ENCODE measurements at regions not wholly inside any gene's neighbourhood (a gene's known extent, or its start where the extent isn't known, plus 50 kb on each side); places are given as distances from the start of the nearest gene placed in this dataset.

DNA sequence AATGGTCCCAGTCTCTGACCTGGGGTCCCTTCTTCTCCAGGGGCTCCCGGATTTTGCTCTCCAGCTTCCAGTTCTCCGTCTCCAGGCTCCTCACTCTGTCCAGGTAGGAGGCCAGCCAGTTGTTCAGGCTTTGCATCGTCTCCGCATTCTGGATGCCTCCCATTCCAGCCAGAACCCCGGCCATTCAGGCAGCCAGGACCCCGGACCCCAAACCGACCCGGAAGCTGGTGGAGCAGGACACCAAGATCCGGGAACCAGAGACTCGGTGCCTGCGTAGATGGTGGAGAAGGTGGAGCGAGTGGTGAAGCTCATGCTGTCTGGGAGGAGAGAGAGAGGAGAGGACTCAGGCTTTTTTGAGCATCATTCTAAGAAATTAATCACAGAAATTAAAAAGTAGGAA, 572.4 kb upstream of the NCAM2 start:
- H3K4me3 Mint-ChIP-seq = no peak overlapping the region
- ChIA-PET CTCF (no interaction called here), POLR2A (no interaction called here)
- ATAC-seq (no peak), DNase-seq (no peak)
- Histone ChIP-seq H3K4me3 (ENCODE audit: low read length) (no peak overlapping the region), H3K4me1 (ENCODE audit: control insufficient read depth in 2 of 2, insufficient read depth in 2 of 2, low read length in 2 of 2) (no peaks in the 10 kb centered on the region), H3K27me3 (ENCODE audit: control insufficient read depth in 2 of 2, insufficient read depth in 2 of 2, low read length in 2 of 2) (no peaks in the 10 kb centered on the region), H3K27ac (ENCODE audit: low read depth, low read length) (no peak overlapping the region), H3K9me3 (ENCODE audit: control insufficient read depth in 2 of 3, low read length in 3 of 3) (no peaks in the 10 kb centered on the region), H3K36me3 (ENCODE audit: control insufficient read depth in 2 of 3, insufficient read depth in 3 of 3, low read length in 3 of 3) (no peaks in the 10 kb centered on the region)
- no peaks in the 10 kb centered on the region for H3K4me1 Mint-ChIP-seq
- H3K27ac Mint-ChIP-seq = no peak overlapping the region
- no peaks in the 10 kb centered on the region for H3K27me3 Mint-ChIP-seq
- peaks cover 0 to 28% (median 10%) of the 10 kb centered on the region in 11 donors for H3K9me3 Mint-ChIP-seq
- intact Hi-C loops (cut with micrococcal nuclease) = no loop called here
- H3K36me3 Mint-ChIP-seq = peaks cover 0 to 5% (median 0%) of the 10 kb centered on the region in 5 donors

DNA sequence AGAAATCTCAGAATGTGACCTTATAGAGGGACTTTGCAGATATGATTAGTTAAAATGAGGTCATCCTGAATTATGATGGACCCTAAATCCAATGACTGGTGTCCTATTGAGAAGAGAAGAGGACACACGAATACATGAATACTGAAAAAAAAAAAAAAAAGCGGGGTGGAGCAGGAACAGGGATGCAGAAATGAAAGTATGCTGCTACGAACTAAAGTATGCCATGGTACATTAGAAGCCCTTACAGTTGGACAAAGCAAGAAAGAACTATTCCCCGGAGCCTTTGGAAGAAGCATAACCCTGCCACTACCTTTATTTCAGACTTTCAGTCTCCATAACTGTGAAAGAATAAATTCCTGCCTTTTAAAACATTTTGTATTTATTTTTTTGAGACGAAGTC, 557.9 kb upstream of the NCAM2 start:
- no peak overlapping the region for H3K27ac ChIP-seq (ENCODE audit: low read depth, low read length)
- Mint-ChIP-seq H3K9me3 (peaks cover 0 to 28% (median 18%) of the 10 kb centered on the region in 11 donors), H3K27me3 (no peaks in the 10 kb centered on the region), H3K4me1 (no peaks in the 10 kb centered on the region), H3K4me3 (no peak overlapping the region), H3K36me3 (peaks cover 0 to 4% (median 0%) of the 10 kb centered on the region in 5 donors), H3K27ac (no peak overlapping the region)
- no peak for DNase-seq
- intact Hi-C loops (cut with micrococcal nuclease) = no loop called here
- ATAC-seq = no peak
- no peaks in the 10 kb centered on the region for H3K9me3 ChIP-seq (ENCODE audit: control insufficient read depth in 2 of 3, low read length in 3 of 3)
- H3K4me3 ChIP-seq (ENCODE audit: low read length) = no peak overlapping the region
- H3K27me3 ChIP-seq (ENCODE audit: control insufficient read depth in 2 of 2, insufficient read depth in 2 of 2, low read length in 2 of 2) = no peaks in the 10 kb centered on the region
- POLR2A ChIA-PET = no interaction called here
- CTCF ChIA-PET = no interaction called here
- H3K36me3 ChIP-seq (ENCODE audit: control insufficient read depth in 2 of 3, insufficient read depth in 3 of 3, low read length in 3 of 3) = no peaks in the 10 kb centered on the region
- H3K4me1 ChIP-seq (ENCODE audit: control insufficient read depth in 2 of 2, insufficient read depth in 2 of 2, low read length in 2 of 2) = no peaks in the 10 kb centered on the region

DNA sequence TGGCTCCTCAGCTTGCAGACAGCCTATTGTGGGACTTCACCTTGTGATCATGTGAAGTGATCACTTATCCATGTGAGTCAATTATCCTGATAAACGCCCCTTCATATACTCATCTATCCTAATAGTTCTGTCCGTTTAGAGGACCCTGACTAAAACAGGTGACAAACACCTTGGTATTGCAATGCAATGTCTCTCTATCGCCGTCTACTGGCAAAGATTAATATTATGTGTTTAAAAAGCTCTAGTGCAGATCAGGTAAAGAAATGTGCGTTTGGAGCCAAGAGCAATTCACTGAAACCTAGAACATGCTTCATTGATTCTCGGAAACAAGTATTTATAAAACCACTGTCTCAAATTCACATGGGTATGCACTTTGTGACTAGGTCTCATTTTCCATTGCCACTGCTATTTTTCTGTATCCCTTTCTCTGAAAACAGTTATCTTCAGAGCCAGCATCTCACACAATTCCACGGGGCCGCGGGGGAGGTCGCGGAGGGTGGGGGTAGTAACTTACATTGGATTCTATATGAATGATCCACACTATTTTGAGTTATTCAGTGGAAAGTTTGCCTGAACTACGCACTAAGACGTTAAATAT, 554.6 kb upstream of the NCAM2 start:
- Mint-ChIP-seq H3K36me3 (peaks cover 0 to 4% (median 0%) of the 10 kb centered on the region in 5 donors), H3K9me3 (peaks cover 0 to 21% (median 9%) of the 10 kb centered on the region in 11 donors), H3K27ac (peak overlapping the region in 1 of 9 donors; percentile 55), H3K4me1 (no peaks in the 10 kb centered on the region), H3K4me3 (no peak overlapping the region), H3K27me3 (no peaks in the 10 kb centered on the region)
- no peaks in the 10 kb centered on the region for H3K4me1 ChIP-seq (ENCODE audit: control insufficient read depth in 2 of 2, insufficient read depth in 2 of 2, low read length in 2 of 2)
- no peaks in the 10 kb centered on the region for H3K27me3 ChIP-seq (ENCODE audit: control insufficient read depth in 2 of 2, insufficient read depth in 2 of 2, low read length in 2 of 2)
- no peak overlapping the region for H3K4me3 ChIP-seq (ENCODE audit: low read length)
- H3K36me3 ChIP-seq (ENCODE audit: control insufficient read depth in 2 of 3, insufficient read depth in 3 of 3, low read length in 3 of 3) = no peaks in the 10 kb centered on the region
- intact Hi-C loops (cut with micrococcal nuclease) = no loop called here
- ChIA-PET POLR2A (no interaction called here), CTCF (no interaction called here)
- no peak overlapping the region for H3K27ac ChIP-seq (ENCODE audit: low read depth, low read length)
- no peak for ATAC-seq
- no peak for DNase-seq
- H3K9me3 ChIP-seq (ENCODE audit: control insufficient read depth in 2 of 3, low read length in 3 of 3) = no peaks in the 10 kb centered on the region

DNA sequence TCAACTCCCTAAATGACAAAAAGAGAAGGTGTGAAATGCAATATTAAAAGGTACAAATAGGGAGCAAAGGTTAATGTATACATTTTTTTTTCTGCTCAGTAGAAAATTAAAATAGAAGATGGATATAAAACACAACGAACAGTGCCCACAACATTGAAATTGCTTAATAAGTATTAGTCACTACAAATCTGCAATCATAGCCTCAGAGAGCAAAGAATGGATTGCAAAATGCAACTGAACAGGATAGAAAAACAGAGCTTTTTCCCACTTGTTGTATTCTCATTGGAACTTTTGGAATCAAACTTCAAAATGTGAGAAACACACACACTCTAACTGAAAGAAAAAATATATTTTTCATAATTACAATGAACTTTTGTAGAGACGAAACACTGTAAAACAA, 552.2 kb upstream of the NCAM2 start:
- H3K27ac ChIP-seq (ENCODE audit: low read depth, low read length) = no peak overlapping the region
- no peaks in the 10 kb centered on the region for H3K27me3 Mint-ChIP-seq
- ChIA-PET CTCF (no interaction called here), POLR2A (no interaction called here)
- H3K36me3 Mint-ChIP-seq = peaks cover 0 to 4% (median 0%) of the 10 kb centered on the region in 5 donors
- no peaks in the 10 kb centered on the region for H3K9me3 ChIP-seq (ENCODE audit: control insufficient read depth in 2 of 3, low read length in 3 of 3)
- DNase-seq (no peak), ATAC-seq (no peak)
- peaks cover 0 to 17% (median 9%) of the 10 kb centered on the region in 11 donors for H3K9me3 Mint-ChIP-seq
- no peaks in the 10 kb centered on the region for H3K36me3 ChIP-seq (ENCODE audit: control insufficient read depth in 2 of 3, insufficient read depth in 3 of 3, low read length in 3 of 3)
- intact Hi-C loops (cut with micrococcal nuclease) = no loop called here
- H3K4me1 ChIP-seq (ENCODE audit: control insufficient read depth in 2 of 2, insufficient read depth in 2 of 2, low read length in 2 of 2) = no peaks in the 10 kb centered on the region
- H3K4me3 ChIP-seq (ENCODE audit: low read length) = no peak overlapping the region
- no peaks in the 10 kb centered on the region for H3K4me1 Mint-ChIP-seq
- no peak overlapping the region for H3K4me3 Mint-ChIP-seq
- H3K27ac Mint-ChIP-seq = no peak overlapping the region
- no peaks in the 10 kb centered on the region for H3K27me3 ChIP-seq (ENCODE audit: control insufficient read depth in 2 of 2, insufficient read depth in 2 of 2, low read length in 2 of 2)

DNA sequence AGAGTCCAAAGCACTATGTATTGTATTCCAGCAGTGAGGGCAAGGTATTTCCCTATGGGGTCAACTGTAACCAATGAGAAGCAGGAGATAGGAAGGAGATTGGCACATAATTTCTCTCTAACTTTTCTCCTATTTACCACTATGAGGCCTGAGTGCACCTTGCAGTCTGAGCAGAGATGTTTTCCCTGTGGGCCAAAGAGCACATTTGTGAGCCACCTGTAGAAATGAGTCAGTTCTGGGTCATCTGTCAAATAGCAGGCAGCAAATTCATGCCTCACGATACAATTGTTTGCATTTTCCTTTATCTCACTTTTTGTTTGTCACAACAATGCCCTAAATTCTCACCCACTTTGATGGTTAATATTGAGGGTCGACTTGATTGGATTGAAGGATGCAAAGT, 547.2 kb upstream of the NCAM2 start:
- Histone ChIP-seq H3K4me3 (ENCODE audit: low read length) (no peak overlapping the region), H3K27me3 (ENCODE audit: control insufficient read depth in 2 of 2, insufficient read depth in 2 of 2, low read length in 2 of 2) (no peaks in the 10 kb centered on the region), H3K4me1 (ENCODE audit: control insufficient read depth in 2 of 2, insufficient read depth in 2 of 2, low read length in 2 of 2) (no peaks in the 10 kb centered on the region), H3K36me3 (ENCODE audit: control insufficient read depth in 2 of 3, insufficient read depth in 3 of 3, low read length in 3 of 3) (no peaks in the 10 kb centered on the region), H3K9me3 (ENCODE audit: control insufficient read depth in 2 of 3, low read length in 3 of 3) (no peaks in the 10 kb centered on the region), H3K27ac (ENCODE audit: low read depth, low read length) (no peak overlapping the region)
- no peak for ATAC-seq
- intact Hi-C loops (cut with micrococcal nuclease) = no loop called here
- H3K4me1 Mint-ChIP-seq = no peaks in the 10 kb centered on the region
- ChIA-PET CTCF (no interaction called here), POLR2A (no interaction called here)
- no peak overlapping the region for H3K27ac Mint-ChIP-seq
- H3K4me3 Mint-ChIP-seq = no peak overlapping the region
- H3K9me3 Mint-ChIP-seq = peaks cover 0 to 5% (median 0%) of the 10 kb centered on the region in 11 donors
- H3K36me3 Mint-ChIP-seq = no peaks in the 10 kb centered on the region
- no peaks in the 10 kb centered on the region for H3K27me3 Mint-ChIP-seq
- DNase-seq = no peak

DNA sequence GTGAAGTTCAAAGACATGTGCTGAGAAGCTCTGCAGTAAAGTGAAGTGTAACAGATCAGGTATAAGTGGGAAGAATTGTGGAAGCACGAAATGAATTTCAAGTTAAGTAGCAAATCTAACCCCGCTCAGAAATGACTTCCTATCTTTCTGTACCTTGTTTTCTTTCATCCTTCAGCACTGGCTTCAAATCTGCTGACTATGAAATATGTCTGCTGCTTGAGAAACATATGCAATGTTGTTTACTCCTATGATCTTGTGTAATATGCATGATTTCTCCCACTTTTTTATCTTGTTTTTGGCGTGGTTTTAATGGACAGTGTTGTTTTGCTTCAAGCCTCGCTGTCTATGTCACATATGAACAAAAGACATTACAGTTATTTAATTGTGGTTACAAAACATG, 545.3 kb upstream of the NCAM2 start:
- H3K9me3 Mint-ChIP-seq = peaks cover 0 to 5% (median 0%) of the 10 kb centered on the region in 11 donors
- intact Hi-C loops (cut with micrococcal nuclease) = no loop called here
- ChIA-PET CTCF (no interaction called here), POLR2A (no interaction called here)
- Histone ChIP-seq H3K27me3 (ENCODE audit: control insufficient read depth in 2 of 2, insufficient read depth in 2 of 2, low read length in 2 of 2) (no peaks in the 10 kb centered on the region), H3K4me1 (ENCODE audit: control insufficient read depth in 2 of 2, insufficient read depth in 2 of 2, low read length in 2 of 2) (no peaks in the 10 kb centered on the region), H3K9me3 (ENCODE audit: control insufficient read depth in 2 of 3, low read length in 3 of 3) (no peaks in the 10 kb centered on the region), H3K36me3 (ENCODE audit: control insufficient read depth in 2 of 3, insufficient read depth in 3 of 3, low read length in 3 of 3) (no peaks in the 10 kb centered on the region), H3K27ac (ENCODE audit: low read depth, low read length) (no peak overlapping the region), H3K4me3 (ENCODE audit: low read length) (no peak overlapping the region)
- no peak for ATAC-seq
- H3K36me3 Mint-ChIP-seq = no peaks in the 10 kb centered on the region
- no peak for DNase-seq
- H3K4me3 Mint-ChIP-seq = no peak overlapping the region
- no peak overlapping the region for H3K27ac Mint-ChIP-seq
- no peaks in the 10 kb centered on the region for H3K4me1 Mint-ChIP-seq
- H3K27me3 Mint-ChIP-seq = no peaks in the 10 kb centered on the region

DNA sequence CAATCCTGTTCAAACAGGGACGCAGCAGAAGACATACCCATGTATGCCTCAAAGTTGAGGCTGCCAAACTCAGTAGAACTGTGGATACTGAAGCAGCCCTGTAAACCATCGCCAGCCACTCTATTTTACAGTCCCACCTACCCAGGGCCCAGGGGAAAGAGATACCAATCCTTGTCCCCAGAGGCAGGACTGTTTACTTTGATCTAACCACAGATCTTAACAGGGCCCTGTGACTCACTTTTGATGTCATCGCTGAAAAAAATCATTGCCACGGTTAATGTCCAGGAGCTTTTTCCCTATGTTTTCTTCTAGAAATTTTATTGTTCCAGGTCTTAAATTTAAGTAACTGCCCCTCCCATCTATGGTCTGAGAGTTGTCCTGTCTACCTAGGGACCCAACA, 538.4 kb upstream of the NCAM2 start:
- Mint-ChIP-seq H3K4me1 (no peaks in the 10 kb centered on the region), H3K27me3 (no peaks in the 10 kb centered on the region), H3K9me3 (peaks cover 0 to 11% (median 3%) of the 10 kb centered on the region in 11 donors), H3K4me3 (no peak overlapping the region), H3K27ac (no peak overlapping the region), H3K36me3 (no peaks in the 10 kb centered on the region)
- Histone ChIP-seq H3K27me3 (ENCODE audit: control insufficient read depth in 2 of 2, insufficient read depth in 2 of 2, low read length in 2 of 2) (no peaks in the 10 kb centered on the region), H3K4me1 (ENCODE audit: control insufficient read depth in 2 of 2, insufficient read depth in 2 of 2, low read length in 2 of 2) (no peaks in the 10 kb centered on the region), H3K9me3 (ENCODE audit: control insufficient read depth in 2 of 3, low read length in 3 of 3) (no peaks in the 10 kb centered on the region), H3K27ac (ENCODE audit: low read depth, low read length) (no peak overlapping the region), H3K4me3 (ENCODE audit: low read length) (no peak overlapping the region), H3K36me3 (ENCODE audit: control insufficient read depth in 2 of 3, insufficient read depth in 3 of 3, low read length in 3 of 3) (no peaks in the 10 kb centered on the region)
- no peak for DNase-seq
- no peak for ATAC-seq
- intact Hi-C loops (cut with micrococcal nuclease) = no loop called here
- CTCF ChIA-PET = no interaction called here
- POLR2A ChIA-PET = no interaction called here
